Activated CD8-positive, alpha-beta T cell treated with anti-CD3 and anti-CD28 coated beads for 36 hours (primary cell): ENCODE measurements at regions not wholly inside any gene's neighbourhood (a gene's known extent, or its start where the extent isn't known, plus 50 kb on each side); places are given as distances from the start of the nearest gene placed in this dataset.

ENCODE experiments used
- ATAC-seq: fragments of 200-7000 bp; cut with Tn5 transposase; one replicate; pipeline ENCODE4 v1.10.0; 2021; ENCODE audit warnings: mild to moderate bottlenecking, moderate library complexity
- CTCF ChIA-PET: fragments of 350-600 bp; sonication (Branson Sonifier 250); formaldehyde crosslinking; loops from one replicate; lab custom pipeline; 2021; ENCODE audit warnings: antibody characterized with exemption; lab: Charles Lee
- POLR2A ChIA-PET: fragments of 350-600 bp; sonication (Branson Sonifier 250); formaldehyde crosslinking; loops from one replicate; lab custom pipeline; 2021; ENCODE audit warnings: antibody characterized with exemption; lab: Charles Lee
- DNase-seq: peaks from one replicate; pipeline ENCODE4 v3.0.0-alpha.2; 2020
- H3K27ac Mint-ChIP-seq: one replicate; pipeline ENCODE4 v1.8.0; 2021; ENCODE audit warnings: mild to moderate bottlenecking, mixed read lengths
- H3K27me3 Mint-ChIP-seq: one replicate; pipeline ENCODE4 v1.8.0; 2021; ENCODE audit warnings: mixed read lengths
- H3K36me3 Mint-ChIP-seq: one replicate; pipeline ENCODE4 v1.8.0; 2021; ENCODE audit warnings: low read depth, mixed read lengths
- H3K4me1 Mint-ChIP-seq: one replicate; pipeline ENCODE4 v1.8.0; 2021; ENCODE audit warnings: low read depth, mixed read lengths
- H3K4me3 Mint-ChIP-seq: one replicate; pipeline ENCODE4 v1.8.0; 2021; ENCODE audit warnings: mild to moderate bottlenecking, moderate library complexity, mixed read lengths
- H3K9me3 Mint-ChIP-seq: one replicate; pipeline ENCODE4 v1.8.0; 2021; ENCODE audit warnings: mixed read lengths
- CTCF ChIP-seq: fragments of 200-600 bp; IDR thresholded peaks from one replicate; pipeline ENCODE4 v1.8.0; 2022; ENCODE audit warnings: antibody characterized with exemption, mild to moderate bottlenecking
- intact Hi-C: fragments of 100-400 bp; cut with micrococcal nuclease; formaldehyde crosslinking; loops from one replicate; pipeline ENCODE4 v1.10.0; 2022

GRCh38 chr3:14338898-14339458 lies 63.4 kb upstream of the SLC6A6 start:
- no peak for TF ChIP-seq CTCF
- no peaks in the 10 kb centered on the region for H3K36me3 Mint-ChIP-seq

GRCh38 chr3:14340960-14341708 lies 61.3 kb upstream of the SLC6A6 start:
- ChIA-PET POLR2A (no interaction called here), CTCF (no interaction called here)
- H3K4me3 Mint-ChIP-seq, result no peak overlapping the region
- no peaks in the 10 kb centered on the region for H3K9me3 Mint-ChIP-seq
- intact Hi-C loops, result no loop called here
- ATAC-seq, result no peak
- no peaks in the 10 kb centered on the region for H3K36me3 Mint-ChIP-seq
- no peak for TF ChIP-seq CTCF
- no peaks in the 10 kb centered on the region for H3K27me3 Mint-ChIP-seq
- no peak overlapping the region for H3K27ac Mint-ChIP-seq
- DNase-seq, result no peak
- H3K4me1 Mint-ChIP-seq, result no peaks in the 10 kb centered on the region

More at GRCh38 chr3:14338898-14339458, 63.4 kb upstream of the SLC6A6 start:
- no peak overlapping the region for H3K4me3 Mint-ChIP-seq
- H3K4me1 Mint-ChIP-seq, result no peaks in the 10 kb centered on the region
- DNase-seq (no peak), ATAC-seq (no peak)
- H3K27ac Mint-ChIP-seq, result no peak overlapping the region
- CTCF ChIA-PET, result interaction anchor here (1.0 kb wide), 1 partner anchor 135 kb away, joined by 3 read pairs; no protein-coding TSS in a partner anchor
- no peaks in the 10 kb centered on the region for H3K27me3 Mint-ChIP-seq
- intact Hi-C loops, result no loop called here
- H3K9me3 Mint-ChIP-seq, result no peaks in the 10 kb centered on the region
- POLR2A ChIA-PET, result no interaction called here

- ChIA-PET POLR2A (no interaction called here), CTCF (no interaction called here)
- H3K36me3 Mint-ChIP-seq, result no peaks in the 10 kb centered on the region
- H3K4me3 Mint-ChIP-seq, result no peak overlapping the region
- H3K27me3 Mint-ChIP-seq, result no peaks in the 10 kb centered on the region
- no peak for TF ChIP-seq CTCF
- no peaks in the 10 kb centered on the region for H3K4me1 Mint-ChIP-seq
- intact Hi-C loops, result no loop called here
- DNase-seq, result no peak
- no peak overlapping the region for H3K27ac Mint-ChIP-seq
- no peak for ATAC-seq
- no peaks in the 10 kb centered on the region for H3K9me3 Mint-ChIP-seq
These were observed 58.9 kb upstream of the SLC6A6 start for GRCh38 chr3:14343338-14344112.

- Mint-ChIP-seq H3K27me3 (no peaks in the 10 kb centered on the region), H3K27ac (no peak overlapping the region), H3K4me3 (no peak overlapping the region), H3K9me3 (no peaks in the 10 kb centered on the region), H3K4me1 (no peaks in the 10 kb centered on the region), H3K36me3 (no peaks in the 10 kb centered on the region)
- ATAC-seq (no peak), DNase-seq (no peak)
- intact Hi-C loops, result no loop called here
- ChIA-PET CTCF (interaction anchor here (1.1 to 1.6 kb wide), 2 partner anchors 19 to 123 kb away, joined by 3 to 4 read pairs; no protein-coding TSS in a partner anchor), POLR2A (no interaction called here)
- no peak for TF ChIP-seq CTCF
These were observed 58.1 kb upstream of the SLC6A6 start for GRCh38 chr3:14344351-14344750.
